C4-2B (cell line): ENCODE measurements at regions not wholly inside any gene's neighbourhood (a gene's known extent, or its start where the extent isn't known, plus 50 kb on each side); places are given as distances from the start of the nearest gene placed in this dataset.

Source experiments
- H3K27ac ChIP-seq: fragments of 450-650 bp; 2 replicates; pipeline ENCODE4 v1.5.1; 2017
- CTCF ChIP-seq: fragments of 450-650 bp; conservative IDR thresholded peaks from 2 replicates; pipeline ENCODE4 v1.5.1; 2017; ENCODE audit warnings: mild to moderate bottlenecking
- ZFX ChIP-seq: fragments of 450-650 bp; IDR thresholded peaks from 2 replicates; pipeline ENCODE4 v1.6.1; 2017

GRCh38 chr1:218669431-218669830 is 324.3 kb downstream of the TGFB2 start:
- H3K27ac ChIP-seq, result no peak overlapping the region
- TF ChIP-seq ZFX (no peak), CTCF (no peak)

- no peak overlapping the region for H3K27ac ChIP-seq
- no peak for TF ChIP-seq ZFX
- TF ChIP-seq CTCF, result no peak
Observed at GRCh38 chr1:218670875-218671274, 325.7 kb downstream of the TGFB2 start.

- TF ChIP-seq CTCF, result no peak; the same call in 1 of the 2 replicates
- TF ChIP-seq ZFX, result no peak
- H3K27ac ChIP-seq, result peak overlapping the region; percentile 40; the same call in 1 of the 2 replicates
Observed at GRCh38 chr1:218671573-218671972, 326.4 kb downstream of the TGFB2 start.

GRCh38 chr1:218673170-218673569 is 328.0 kb downstream of the TGFB2 start:
- no peak for TF ChIP-seq CTCF
- no peak for TF ChIP-seq ZFX
- no peak overlapping the region for H3K27ac ChIP-seq

GRCh38 chr1:218674280-218674773 is 329.2 kb downstream of the TGFB2 start:
- no peak overlapping the region for H3K27ac ChIP-seq
- TF ChIP-seq CTCF, result no peak
- no peak for TF ChIP-seq ZFX

- TF ChIP-seq CTCF (no peak), ZFX (no peak)
- no peak overlapping the region for H3K27ac ChIP-seq
Observed at GRCh38 chr1:218677026-218677425, 331.9 kb downstream of the TGFB2 start.

GRCh38 chr1:218679391-218679790 is 334.3 kb downstream of the TGFB2 start:
- H3K27ac ChIP-seq, result no peak overlapping the region
- no peak for TF ChIP-seq CTCF
- no peak for TF ChIP-seq ZFX
